Mammary epithelial cell (primary cell): ENCODE measurements at regions not wholly inside any gene's neighbourhood (a gene's known extent, or its start where the extent isn't known, plus 50 kb on each side); places are given as distances from the start of the nearest gene placed in this dataset.
"Not testable (repeated sequence)": the region's sequence is repeated elsewhere in the genome, so short reads cannot be mapped to it uniquely, and the experiment has no call there.

Source experiments
- EZH2 ChIP-seq: IDR thresholded peaks from 2 replicates; pipeline ENCODE4 v1.6.1; 2012; ENCODE audit warnings: low read length, inconsistent platforms, borderline replicate concordance
- TF ChIP-seq, protein P1 (sequence below), 2 donors: IDR thresholded peaks in 1 of 2; conservative IDR thresholded peaks in 1 of 2; 2 replicates each; pipeline ENCODE4 v1.5.1; 2011 to 2012; ENCODE audit warnings: inconsistent platforms in 2 of 2, low read length in 2 of 2, mild to moderate bottlenecking in 2 of 2, control low read depth in 1 of 2, low read depth in 1 of 2; ENCODE audit not compliant: insufficient read depth in 1 of 2; ENCODE audit errors: extremely low read depth in 1 of 2

DNA sequence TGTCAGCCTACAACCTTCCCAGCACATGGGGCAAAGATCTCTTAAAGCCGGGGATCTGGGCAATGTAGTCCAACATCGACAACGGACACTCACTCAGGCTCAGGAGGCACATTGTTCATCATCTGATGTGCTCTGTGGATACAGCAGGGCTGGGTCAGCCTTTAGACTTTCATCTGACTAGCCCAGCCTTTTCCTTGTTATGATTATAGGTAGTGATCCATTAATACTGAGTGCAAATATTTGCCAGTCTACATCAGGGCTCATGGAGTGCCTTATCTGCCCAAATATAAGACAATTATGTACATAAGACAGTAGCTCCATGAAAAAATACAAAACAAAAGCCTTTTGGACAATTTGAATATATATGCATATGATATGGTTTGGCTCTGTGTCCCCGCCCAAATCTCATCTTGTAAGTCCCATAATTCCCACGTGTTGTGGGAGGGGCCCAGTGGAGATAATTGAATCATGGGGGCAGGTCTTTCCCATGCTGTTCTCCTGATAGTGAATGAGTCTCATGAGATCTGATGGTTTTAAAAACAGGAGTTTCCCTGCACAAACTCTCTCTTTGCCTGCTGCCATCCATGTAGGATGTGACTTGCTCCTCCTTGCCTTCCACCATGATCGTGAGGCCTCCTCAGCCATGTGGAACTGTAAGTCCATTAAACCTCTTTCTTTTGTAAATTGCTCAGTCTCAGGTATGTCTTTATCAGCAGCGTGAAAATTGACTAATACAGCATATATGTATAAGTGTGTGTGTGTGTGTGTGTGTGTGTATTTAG is 248.5 kb upstream of the FOXN3 start:
- TF ChIP-seq, protein P1, sequence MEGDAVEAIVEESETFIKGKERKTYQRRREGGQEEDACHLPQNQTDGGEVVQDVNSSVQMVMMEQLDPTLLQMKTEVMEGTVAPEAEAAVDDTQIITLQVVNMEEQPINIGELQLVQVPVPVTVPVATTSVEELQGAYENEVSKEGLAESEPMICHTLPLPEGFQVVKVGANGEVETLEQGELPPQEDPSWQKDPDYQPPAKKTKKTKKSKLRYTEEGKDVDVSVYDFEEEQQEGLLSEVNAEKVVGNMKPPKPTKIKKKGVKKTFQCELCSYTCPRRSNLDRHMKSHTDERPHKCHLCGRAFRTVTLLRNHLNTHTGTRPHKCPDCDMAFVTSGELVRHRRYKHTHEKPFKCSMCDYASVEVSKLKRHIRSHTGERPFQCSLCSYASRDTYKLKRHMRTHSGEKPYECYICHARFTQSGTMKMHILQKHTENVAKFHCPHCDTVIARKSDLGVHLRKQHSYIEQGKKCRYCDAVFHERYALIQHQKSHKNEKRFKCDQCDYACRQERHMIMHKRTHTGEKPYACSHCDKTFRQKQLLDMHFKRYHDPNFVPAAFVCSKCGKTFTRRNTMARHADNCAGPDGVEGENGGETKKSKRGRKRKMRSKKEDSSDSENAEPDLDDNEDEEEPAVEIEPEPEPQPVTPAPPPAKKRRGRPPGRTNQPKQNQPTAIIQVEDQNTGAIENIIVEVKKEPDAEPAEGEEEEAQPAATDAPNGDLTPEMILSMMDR (conservative IDR thresholded peaks at IDR 0.05 in 1 of 2, IDR thresholded peaks at IDR 0.05 in 1 of 2; ENCODE audit: extremely low read depth in 1 of 2, insufficient read depth in 1 of 2, low read depth in 1 of 2, low read length in 2 of 2), result not testable (repeated sequence)
- TF ChIP-seq EZH2, result not testable (repeated sequence)
